Tibial artery (tissue), 4 donors: ENCODE measurements at regions not wholly inside any gene's neighbourhood (a gene's known extent, or its start where the extent isn't known, plus 50 kb on each side); places are given as distances from the start of the nearest gene placed in this dataset.

Source experiments
- DNase-seq, 2 donors: peaks; one replicate each; pipeline ENCODE4 v3.0.0-alpha.2; 2019
- H3K27ac ChIP-seq, 2 donors: fragments of 200-600 bp; sonication (generic) in 1 of 2; 1 replicate in 1 of 2; 2 replicates in 1 of 2; pipeline ENCODE4 v1.5.1; 2018 to 2019; ENCODE audit warnings: mild to moderate bottlenecking in 1 of 2
- H3K27me3 ChIP-seq, 2 donors: fragments of 200-600 bp; sonication (generic) in 1 of 2; one replicate each; pipeline versions ENCODE4 v1.5.1 to v1.6.0; 2016 to 2019
- H3K36me3 ChIP-seq, 3 donors: fragments of 200-600 bp; sonication (generic) in 2 of 3; one replicate each; pipeline ENCODE4 v1.5.1; 2016 to 2019; ENCODE audit warnings: mild to moderate bottlenecking in 2 of 3
- H3K4me1 ChIP-seq, 4 donors: fragments of 200-600 bp; sonication (generic) in 2 of 4; 1 replicate in 3 of 4; 2 replicates in 1 of 4; pipeline ENCODE4 v1.5.1; 2016 to 2019
- H3K4me3 ChIP-seq, 2 donors: fragments of 200-600 bp; sonication (generic) in 1 of 2; 1 replicate in 1 of 2; 2 replicates in 1 of 2; pipeline ENCODE4 v1.5.1; 2018 to 2019; ENCODE audit warnings: mild to moderate bottlenecking in 2 of 2
- H3K9me3 ChIP-seq, 3 donors: fragments of 200-600 bp; sonication (generic) in 1 of 3; one replicate each; pipeline ENCODE4 v1.5.1; 2016 to 2019
- intact Hi-C: fragments of 100-400 bp; cut with DNase I; formaldehyde crosslinking; loops from one replicate; pipeline ENCODE4 v1.15.0; 2023; ENCODE audit warnings: low total_unique reads
- TF ChIP-seq, protein P1 (sequence below), 2 experiments: fragments of 200-600 bp in 1 of 2; fragments of 450-650 bp in 1 of 2; IDR thresholded peaks; one replicate each; pipeline ENCODE4 v1.5.1; 2017 to 2019; ENCODE audit warnings: antibody characterized with exemption in 2 of 2, mild to moderate bottlenecking in 1 of 2, moderate library complexity in 1 of 2

DNA sequence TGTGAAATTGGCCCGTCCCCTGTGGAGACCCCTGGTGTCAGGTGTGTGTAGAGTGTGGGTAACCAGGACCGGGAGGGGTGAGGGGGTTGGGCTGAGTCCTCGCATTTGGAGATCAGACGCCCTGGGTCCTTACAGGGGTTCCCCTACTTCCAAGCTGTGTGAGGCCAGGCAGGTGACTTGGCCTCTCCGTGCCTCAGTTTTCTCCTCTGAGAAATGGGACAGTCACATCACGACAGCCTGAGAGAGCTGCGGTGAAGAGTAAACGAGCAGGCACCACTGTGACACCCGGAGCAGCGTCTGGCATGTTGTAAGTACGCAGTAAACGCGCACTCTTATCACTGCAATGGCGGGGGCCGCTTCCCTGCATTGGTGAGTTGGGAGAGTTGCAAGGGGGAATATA, 152.5 kb upstream of the CIBAR2 start:
- no peaks in the 10 kb centered on the region for H3K36me3 ChIP-seq
- H3K4me3 ChIP-seq, result no peak overlapping the region
- H3K4me1 ChIP-seq, result no peaks in the 10 kb centered on the region
- TF ChIP-seq, protein P1, sequence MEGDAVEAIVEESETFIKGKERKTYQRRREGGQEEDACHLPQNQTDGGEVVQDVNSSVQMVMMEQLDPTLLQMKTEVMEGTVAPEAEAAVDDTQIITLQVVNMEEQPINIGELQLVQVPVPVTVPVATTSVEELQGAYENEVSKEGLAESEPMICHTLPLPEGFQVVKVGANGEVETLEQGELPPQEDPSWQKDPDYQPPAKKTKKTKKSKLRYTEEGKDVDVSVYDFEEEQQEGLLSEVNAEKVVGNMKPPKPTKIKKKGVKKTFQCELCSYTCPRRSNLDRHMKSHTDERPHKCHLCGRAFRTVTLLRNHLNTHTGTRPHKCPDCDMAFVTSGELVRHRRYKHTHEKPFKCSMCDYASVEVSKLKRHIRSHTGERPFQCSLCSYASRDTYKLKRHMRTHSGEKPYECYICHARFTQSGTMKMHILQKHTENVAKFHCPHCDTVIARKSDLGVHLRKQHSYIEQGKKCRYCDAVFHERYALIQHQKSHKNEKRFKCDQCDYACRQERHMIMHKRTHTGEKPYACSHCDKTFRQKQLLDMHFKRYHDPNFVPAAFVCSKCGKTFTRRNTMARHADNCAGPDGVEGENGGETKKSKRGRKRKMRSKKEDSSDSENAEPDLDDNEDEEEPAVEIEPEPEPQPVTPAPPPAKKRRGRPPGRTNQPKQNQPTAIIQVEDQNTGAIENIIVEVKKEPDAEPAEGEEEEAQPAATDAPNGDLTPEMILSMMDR (IDR thresholded peaks at IDR 0.05), result no peak
- H3K27ac ChIP-seq, result no peak overlapping the region
- intact Hi-C loops, result no loop called here
- no peaks in the 10 kb centered on the region for H3K27me3 ChIP-seq
- H3K9me3 ChIP-seq, result no peaks in the 10 kb centered on the region
- DNase-seq, result no peak

DNA sequence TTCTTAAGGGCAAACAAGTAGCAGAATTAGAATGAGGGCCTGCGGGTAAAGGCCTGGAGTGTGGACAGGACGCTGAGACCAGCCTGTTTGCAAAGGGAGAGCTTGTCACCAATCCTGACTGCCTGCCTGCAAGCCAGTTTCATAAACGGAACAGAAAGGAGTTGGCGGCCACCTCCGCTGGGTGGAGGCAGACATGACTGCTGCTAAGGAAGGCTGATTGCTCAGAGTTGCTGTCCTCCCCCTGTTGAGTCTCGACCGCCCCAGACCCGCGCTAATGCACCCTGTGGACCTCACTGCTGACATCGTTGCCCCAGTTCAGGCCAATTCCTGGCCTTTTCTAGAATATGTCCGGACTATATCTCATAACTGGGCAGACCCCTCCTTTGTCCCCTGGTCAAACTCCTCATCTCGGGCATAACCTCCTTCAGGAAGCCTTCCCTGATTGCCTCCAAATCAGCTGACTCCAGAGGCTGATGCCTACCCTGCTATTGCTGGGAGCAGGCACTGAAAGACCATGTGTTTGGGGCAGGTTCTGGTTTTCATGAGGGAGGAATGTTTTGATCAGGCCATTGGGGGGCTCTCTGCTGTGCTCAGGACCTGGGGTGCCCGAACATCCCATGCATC, 153.0 kb upstream of the CIBAR2 start:
- Histone ChIP-seq H3K36me3 (no peaks in the 10 kb centered on the region), H3K27me3 (no peaks in the 10 kb centered on the region), H3K4me1 (no peaks in the 10 kb centered on the region), H3K4me3 (no peak overlapping the region), H3K27ac (no peak overlapping the region), H3K9me3 (no peaks in the 10 kb centered on the region)
- intact Hi-C loops, result no loop called here
- TF ChIP-seq, protein P1 (IDR thresholded peaks at IDR 0.05), result no peak
- DNase-seq, result no peak

DNA sequence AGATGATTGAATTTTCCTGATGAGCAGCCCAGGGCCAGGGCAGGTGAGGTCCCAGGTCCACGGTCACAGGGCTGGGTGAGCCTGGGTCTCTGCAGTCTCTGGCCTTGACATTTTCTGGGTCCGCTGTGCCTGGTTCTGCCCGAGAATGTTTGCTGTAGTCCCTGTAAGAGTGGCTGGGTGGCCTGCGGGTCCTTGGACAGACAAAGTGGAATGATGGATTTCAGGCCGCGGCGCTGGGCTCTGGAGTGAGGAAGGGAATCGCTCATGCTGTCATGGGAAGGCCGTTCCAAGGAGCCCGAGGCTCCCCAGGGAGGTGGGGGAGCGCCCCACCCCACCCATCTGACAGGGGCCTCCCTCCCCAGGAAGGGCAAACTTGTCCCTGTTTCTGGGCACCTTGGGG, 153.5 kb upstream of the CIBAR2 start:
- TF ChIP-seq, protein P1 (IDR thresholded peaks at IDR 0.05), result no peak
- Histone ChIP-seq H3K9me3 (no peaks in the 10 kb centered on the region), H3K4me1 (no peaks in the 10 kb centered on the region), H3K27ac (no peak overlapping the region), H3K4me3 (no peak overlapping the region), H3K27me3 (no peaks in the 10 kb centered on the region), H3K36me3 (no peaks in the 10 kb centered on the region)
- no peak for DNase-seq
- intact Hi-C loops, result no loop called here

DNA sequence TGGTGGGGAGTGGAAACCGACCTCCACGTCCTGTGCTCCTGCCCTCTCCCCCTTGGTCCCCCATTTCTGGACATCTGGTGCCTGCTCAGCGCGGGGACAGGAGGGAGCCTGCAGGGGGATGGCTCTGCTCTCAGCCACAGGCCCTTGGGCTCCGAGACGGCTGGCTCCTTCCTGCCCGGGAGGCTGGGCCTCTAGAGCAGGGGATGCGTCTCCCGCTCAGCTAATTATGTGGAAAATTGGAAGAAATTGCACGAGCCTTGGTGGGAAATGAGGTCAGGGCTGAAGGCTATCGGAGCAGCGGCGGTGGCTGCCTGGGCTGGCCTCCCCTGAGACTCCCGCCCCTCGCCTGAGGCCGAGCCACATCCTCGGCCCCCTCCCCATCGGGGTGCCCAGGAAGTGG, 154.6 kb upstream of the CIBAR2 start:
- intact Hi-C loops, result no loop called here
- TF ChIP-seq, protein P1 (IDR thresholded peaks at IDR 0.05), result no peak

DNA sequence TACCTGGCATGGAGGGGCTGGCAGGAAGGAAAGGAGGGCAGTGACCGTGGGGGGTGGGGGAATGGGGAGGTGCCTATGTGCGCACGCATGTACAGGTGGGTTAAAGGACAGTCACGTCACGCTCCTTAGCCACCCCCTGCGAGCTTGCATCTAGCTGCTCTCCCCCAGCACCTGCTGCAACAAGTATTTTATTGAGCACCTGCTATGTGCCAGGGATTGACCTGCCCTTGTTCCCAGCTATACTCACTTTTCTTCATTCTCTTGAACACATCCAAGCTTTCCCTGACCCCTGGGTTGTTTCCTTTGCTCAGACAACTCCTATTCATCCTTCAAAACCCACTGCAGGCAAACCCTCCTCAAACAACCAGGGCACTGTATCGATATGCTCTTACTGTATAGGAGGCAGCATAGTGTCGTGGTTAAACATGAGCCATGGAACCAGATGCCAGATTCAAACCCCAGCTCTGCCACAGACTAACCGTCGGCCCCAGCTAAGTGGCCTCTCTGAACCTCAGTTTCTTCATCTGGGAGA, 155.2 kb upstream of the CIBAR2 start:
- intact Hi-C loops, result no loop called here
- H3K27ac ChIP-seq, result no peak overlapping the region
- H3K27me3 ChIP-seq, result no peaks in the 10 kb centered on the region

More for the DNA sequence above, 154.6 kb upstream of the CIBAR2 start:
- DNase-seq, result no peak
- no peaks in the 10 kb centered on the region for H3K4me1 ChIP-seq
- H3K36me3 ChIP-seq, result no peaks in the 10 kb centered on the region
- no peaks in the 10 kb centered on the region for H3K27me3 ChIP-seq
- no peaks in the 10 kb centered on the region for H3K9me3 ChIP-seq
- H3K4me3 ChIP-seq, result no peak overlapping the region
- H3K27ac ChIP-seq, result no peak overlapping the region

More for the DNA sequence above, 155.2 kb upstream of the CIBAR2 start:
- Histone ChIP-seq H3K9me3 (no peaks in the 10 kb centered on the region), H3K36me3 (no peaks in the 10 kb centered on the region), H3K4me3 (no peak overlapping the region), H3K4me1 (no peaks in the 10 kb centered on the region)
- TF ChIP-seq, protein P1 (IDR thresholded peaks at IDR 0.05), result no peak
- DNase-seq, result no peak
